HTR-8/SVneo (cell line): ENCODE measurements at regions not wholly inside any gene's neighbourhood (a gene's known extent, or its start where the extent isn't known, plus 50 kb on each side); places are given as distances from the start of the nearest gene placed in this dataset.
"Not testable (repeated sequence)": the region's sequence is repeated elsewhere in the genome, so short reads cannot be mapped to it uniquely, and the experiment has no call there.

Experiments
- DNase-seq: peaks from one replicate; pipeline ENCODE4 v3.0.0; 2011; ENCODE audit warnings: low spot score, mixed read lengths; ENCODE audit not compliant: insufficient read length
- FAIRE-seq: peaks from 2 replicates; lab custom pipeline; 2011; peaks lifted over from hg19 to GRCh38; lab: Jason Lieb, UNC

DNA sequence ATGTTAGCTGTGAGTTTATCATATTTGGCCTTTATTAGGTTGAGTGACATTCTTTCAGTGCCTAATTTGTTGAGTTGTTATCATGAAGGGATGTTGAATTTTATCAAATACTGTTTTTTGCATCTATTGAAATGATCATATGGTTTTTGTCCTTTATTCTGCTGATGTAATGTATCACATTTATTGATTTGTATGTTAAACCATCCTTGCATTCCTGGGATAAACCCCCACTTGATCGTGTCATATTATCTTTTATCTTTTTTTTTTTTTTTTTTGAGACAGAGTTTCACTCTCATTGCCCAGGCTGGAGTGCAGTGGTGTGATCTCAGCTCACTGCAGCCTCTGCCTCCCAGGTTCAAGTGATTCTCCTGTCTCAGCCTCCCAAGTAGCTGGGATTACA is 51.9 kb upstream of the MFGE8 start:
- not testable (repeated sequence) for FAIRE-seq

DNA sequence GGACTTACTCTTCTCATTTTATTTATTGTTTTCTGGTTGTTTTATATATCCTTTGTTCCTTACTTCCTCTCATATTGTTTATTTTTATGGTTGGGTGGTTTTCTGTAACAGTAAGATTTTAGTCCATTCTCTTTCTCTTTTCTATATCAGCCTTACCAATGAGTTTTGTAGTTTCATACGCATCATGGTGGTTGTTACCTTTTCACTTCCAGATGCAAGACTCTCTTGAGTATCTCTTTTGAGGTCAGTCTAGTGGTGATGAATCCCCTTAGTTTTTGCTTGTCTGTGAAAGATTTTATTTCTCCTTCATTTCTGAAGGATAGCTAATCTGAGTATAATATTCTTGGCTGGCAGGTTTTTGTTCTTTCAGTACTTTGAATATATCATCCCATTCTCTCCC is 57.1 kb upstream of the MFGE8 start:
- DNase-seq, result no peak
- no peak for FAIRE-seq

More for the DNA sequence above, 51.9 kb upstream of the MFGE8 start:
- not testable (repeated sequence) for DNase-seq

DNA sequence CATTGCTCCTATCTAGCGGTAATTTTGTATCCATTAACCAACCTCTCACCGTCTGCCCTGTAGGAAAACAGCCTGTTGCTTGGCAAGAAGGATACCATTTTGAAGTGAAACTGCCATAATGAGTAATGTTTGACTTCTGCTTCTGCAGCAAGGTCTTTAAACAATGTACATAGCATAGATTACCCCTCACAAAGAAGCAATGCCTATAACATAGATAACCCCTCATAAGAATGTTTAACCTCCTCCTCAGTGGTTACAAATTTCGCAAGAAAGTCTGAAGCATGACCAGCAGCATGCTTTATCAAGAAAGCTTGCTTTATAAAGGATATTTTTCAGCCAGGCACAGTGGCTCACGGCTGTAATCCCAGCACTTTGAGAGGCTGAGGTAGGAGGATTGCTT is 61.2 kb upstream of the MFGE8 start:
- DNase-seq (no peak), FAIRE-seq (no peak)

DNA sequence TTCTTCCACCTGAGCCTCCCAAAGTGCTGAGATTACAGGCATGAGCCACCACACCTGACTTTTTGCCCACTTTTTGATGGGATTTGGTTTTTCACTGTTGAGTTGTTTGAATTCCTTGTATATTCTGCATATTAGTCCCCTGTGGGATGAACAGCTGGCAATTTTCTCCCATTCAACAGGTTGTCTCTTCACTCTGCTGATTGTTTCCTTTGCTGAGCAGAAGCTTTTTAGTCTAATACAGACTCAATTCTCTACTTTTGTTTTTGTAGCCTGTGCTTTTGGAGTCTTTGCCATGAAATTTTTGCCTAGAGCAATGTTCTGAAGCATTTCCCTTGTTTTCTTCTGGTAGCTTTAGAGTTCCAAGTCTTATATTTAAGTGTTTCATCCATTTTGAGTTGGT is 62.7 kb upstream of the MFGE8 start:
- FAIRE-seq (no peak), DNase-seq (no peak)

DNA sequence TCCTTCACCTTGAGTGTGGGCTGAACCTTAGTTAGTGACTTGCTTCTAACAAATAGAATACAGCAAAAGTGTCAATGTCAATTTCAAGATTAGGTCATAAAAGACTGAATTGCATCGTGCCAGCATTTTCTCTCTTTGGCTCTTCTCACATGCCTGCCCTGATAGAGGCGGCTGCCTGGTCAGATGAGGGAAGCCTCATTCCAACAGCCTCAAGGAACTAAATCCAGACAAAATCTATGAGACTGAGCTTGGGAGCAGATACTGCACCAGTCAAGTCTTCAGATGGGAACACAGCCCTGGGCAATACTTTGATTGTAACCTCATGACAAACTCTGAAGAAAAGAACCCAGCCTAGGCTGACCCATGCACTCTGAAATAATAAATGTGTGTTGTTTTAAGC is 63.5 kb upstream of the MFGE8 start:
- DNase-seq (no peak), FAIRE-seq (no peak)

DNA sequence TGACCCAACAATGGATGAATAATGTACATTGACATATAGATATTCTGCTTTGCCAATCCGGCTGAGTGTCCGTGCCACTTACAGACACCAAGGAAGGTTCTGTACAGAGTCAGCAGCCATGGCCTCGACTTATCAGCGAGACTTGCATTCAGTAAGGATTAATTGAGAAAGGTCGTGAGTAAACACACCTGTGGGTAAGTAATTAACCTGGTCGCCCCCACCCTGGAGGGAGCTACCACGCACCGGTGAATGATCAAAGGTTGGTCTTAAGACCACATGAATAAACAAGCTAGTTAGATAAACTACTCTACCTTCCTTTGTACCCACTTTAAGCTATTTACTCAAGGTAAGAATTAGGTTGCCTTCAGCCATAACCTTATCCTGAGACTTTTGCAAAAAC is 66.5 kb upstream of the MFGE8 start:
- DNase-seq (no peak), FAIRE-seq (no peak)

DNA sequence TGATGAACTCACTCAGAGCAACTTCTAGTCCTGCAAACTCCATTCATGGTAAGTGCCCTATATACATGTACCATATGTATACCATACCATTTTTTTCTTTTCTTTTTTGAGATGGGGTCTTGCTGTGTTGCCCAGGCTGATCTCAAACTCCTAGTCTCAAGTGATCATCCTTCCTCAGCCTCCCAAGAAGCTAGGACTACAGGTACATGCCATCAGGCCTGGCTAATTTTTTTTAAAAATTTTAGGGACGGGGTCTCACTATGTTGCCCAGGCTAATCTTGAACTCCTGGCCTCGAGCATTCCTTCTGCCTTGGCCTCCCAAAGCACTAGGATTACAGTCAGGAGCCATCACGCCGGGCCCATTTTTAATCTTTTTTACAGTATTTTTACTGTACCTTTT is 67.3 kb upstream of the MFGE8 start:
- FAIRE-seq (no peak), DNase-seq (no peak)

DNA sequence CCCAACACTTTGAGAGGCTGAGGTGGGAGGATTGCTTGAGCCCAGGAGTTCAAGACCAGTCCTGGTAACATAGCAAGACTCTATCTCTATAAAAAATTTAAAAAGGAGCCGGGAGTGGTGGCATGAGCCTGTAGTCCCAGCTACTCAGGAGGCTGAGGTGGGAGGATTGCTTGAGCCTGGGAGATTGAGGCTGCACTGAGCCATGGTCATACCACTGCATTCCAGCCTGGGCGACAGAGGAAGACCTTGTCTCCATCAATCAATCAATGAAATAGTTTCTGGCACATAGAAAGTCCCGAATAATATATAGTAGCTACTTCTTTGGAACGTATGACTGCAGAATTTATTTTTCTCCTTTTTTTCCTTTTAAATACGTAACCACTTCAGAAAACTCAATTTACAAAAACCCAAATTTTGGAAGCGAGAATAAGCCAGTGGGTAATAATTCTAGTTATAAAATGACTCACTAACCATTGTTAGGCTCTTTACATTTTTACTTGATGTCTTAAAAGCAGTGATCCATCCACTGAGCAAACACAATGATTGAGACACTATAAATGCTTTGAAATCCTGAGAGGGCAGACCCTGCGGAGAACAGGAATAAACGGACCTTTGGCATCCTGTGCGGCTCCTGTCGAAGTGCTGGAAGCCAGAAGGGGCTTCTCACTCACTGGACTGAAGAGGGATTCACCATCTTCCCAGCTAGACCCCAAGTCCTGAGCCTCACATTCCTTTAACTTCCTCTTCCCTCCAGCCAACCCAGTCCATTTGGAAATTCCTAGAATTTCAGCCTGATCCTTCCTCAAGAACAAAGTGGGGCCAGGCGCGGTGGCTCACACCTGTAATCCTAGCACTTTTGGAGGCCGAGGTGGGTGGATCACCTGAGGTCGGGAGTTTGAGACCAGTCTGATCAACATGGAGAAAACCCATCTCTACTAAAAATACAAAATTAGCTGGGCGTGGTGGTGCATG is 68.4 kb upstream of the MFGE8 start:
- FAIRE-seq (no peak), DNase-seq (no peak)

DNA sequence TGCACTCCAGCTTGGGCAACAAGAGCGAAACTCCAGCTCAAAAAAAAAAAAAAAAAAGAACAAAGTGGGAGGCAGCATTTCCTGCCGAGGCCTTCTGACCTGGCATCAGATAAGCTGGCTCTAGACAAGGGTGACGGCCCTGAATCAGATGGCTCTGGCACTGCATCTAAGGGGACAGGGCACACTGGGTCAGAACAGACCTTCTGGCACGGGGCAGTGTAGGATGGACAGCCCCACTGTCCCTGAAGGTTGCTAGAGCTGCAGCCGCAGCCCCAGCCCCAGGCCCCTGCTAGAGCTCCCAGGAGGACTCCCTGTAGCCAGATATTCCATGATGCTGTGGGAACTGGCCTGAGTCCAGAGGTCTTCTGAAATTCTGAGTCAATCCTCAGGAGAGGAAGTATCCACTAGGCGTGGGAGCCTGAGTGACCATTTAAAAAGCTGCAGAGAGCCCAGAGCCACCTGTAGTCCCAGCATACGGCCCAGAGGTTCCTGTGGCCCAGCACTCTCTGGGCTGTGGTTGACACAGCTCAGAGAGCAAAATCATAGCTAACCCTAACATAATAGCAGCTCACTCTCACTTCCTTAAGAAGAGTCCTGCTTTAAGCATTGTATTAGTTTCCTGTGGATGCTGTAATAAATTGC is 69.2 kb upstream of the MFGE8 start:
- DNase-seq (no peak), FAIRE-seq (no peak)

DNA sequence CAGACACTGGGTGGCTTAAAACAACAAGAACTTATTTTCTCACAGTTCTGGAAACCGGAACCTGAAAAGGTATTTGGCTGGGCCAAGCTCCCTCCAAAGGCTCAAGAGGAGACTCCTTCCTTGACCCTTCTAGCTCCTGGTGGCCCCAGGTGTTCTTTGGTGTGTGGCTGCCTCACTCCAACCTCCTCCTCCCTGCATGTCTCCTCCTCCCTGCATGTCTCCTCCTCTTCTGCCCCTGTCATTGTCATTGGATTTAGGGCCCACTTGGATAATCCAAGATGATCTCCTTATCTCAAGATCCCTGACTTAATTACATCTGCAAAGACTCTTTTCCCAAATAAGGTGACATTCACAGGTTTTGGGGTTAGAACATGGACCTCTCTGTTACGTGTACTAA is 69.8 kb upstream of the MFGE8 start:
- DNase-seq (no peak), FAIRE-seq (no peak)

DNA sequence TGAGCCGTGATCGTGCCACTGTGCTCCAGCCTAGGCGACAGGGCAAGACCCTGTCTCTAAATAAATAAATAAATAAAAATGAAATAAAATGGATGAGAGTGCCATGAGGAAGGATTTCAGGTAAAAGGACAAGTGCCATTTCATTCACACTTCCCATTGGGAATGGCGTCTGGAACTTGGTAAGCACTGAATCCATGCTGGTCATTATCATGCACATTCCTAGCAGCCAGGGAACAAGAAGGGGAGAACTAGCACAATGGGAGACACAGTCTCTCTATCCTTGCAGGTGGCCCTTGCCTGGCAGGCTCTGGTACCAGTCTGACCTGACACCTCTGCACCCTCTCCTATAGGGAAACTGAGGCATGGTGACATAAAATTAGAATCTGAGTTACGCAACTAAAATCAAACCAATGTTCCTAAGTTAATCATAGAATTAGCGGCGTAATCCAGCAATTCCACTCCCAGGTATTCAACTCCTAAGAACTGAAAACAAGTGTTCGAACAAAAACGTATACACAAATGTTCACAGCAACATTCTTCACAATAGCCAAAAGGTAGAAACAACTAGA is 70.8 kb upstream of the MFGE8 start:
- DNase-seq, result no peak
- no peak for FAIRE-seq

DNA sequence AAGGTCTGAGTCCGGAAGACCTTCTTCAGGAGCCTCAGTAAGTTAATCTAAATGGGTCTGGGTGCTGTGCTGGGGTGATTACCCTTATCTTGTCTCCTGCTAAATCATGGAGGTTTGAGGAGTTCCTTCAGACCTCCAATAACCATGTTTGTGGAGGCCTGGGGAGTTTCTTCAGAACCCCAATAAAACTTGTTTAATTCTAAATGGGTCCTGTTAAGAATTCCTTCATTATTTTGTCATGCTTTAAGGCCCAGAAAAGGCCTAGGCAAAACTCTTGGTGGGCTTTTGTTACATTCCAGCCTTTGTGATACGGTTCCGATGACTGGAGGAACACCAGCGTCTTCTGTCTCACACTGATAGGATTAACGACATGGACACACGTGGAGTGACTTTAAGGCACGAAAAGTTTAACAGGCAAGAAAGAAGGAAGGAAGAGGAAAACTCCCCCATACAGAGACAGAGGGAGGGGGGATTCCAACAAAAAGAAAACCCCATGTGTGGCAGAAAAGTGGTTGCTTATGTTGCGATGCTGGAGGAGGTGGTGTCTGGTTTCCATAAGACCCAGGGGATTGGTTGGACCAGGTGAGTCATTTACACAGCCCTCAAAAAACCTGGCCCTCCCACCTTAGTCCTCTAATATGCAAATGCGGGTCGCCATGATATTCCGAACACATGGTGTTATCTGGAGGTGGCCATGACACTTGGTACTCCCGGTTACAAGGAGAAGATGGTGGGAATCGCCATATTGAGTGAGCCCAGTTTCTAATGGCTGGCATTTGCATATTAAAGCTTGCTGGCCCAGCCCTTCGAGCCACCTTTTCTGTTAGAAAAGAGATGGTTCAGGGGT is 72.6 kb upstream of the MFGE8 start:
- FAIRE-seq, result no peak
- no peak for DNase-seq

DNA sequence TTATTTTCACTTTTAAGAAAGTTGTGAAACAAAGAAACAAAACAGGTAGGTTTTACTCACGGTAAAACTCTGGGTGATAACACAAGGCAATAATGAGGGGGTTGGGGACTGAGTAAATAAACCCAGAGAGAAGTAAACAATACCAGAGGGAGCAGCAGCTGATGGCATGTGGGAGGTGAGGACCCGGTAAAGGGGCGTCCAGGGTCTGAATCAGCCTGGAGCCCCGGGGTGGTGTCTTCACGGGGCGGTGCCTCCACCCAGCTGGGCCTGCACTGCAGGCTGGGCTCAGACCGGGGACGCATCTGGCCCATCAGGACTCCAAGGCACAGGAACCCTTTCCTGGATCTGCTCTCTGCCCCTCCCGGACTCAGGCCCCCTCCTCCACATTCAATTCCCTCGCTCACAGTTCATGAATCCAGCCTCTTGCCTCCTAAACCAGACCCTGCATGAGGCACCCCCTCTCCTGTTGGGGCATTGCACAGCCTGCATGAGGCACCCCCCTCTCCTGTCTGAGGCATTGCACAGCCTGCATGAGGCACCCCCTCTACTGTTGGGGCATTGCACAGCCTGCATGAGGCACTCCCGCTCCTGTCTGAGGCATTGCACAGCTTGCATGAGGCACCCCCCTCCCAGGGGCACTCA is 73.9 kb upstream of the MFGE8 start:
- no peak for FAIRE-seq
- DNase-seq, result no peak

DNA sequence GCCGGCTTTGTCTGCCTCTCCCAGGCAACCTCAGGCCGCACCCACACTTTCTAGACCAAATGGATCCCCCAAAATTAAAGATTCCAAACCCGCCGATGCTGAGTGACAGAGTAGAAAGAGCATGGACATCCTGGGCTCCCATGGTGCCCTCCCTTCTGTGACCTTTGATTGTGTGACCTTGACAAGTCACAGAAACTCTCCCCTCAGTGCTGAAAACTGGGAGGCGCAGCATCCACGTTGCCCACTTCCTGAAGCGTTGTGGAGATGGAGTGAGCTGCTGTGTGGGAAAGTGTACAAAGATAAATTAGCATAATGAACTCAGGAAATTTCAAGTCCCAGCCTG is 74.4 kb upstream of the MFGE8 start:
- no peak for FAIRE-seq
- DNase-seq, result no peak

DNA sequence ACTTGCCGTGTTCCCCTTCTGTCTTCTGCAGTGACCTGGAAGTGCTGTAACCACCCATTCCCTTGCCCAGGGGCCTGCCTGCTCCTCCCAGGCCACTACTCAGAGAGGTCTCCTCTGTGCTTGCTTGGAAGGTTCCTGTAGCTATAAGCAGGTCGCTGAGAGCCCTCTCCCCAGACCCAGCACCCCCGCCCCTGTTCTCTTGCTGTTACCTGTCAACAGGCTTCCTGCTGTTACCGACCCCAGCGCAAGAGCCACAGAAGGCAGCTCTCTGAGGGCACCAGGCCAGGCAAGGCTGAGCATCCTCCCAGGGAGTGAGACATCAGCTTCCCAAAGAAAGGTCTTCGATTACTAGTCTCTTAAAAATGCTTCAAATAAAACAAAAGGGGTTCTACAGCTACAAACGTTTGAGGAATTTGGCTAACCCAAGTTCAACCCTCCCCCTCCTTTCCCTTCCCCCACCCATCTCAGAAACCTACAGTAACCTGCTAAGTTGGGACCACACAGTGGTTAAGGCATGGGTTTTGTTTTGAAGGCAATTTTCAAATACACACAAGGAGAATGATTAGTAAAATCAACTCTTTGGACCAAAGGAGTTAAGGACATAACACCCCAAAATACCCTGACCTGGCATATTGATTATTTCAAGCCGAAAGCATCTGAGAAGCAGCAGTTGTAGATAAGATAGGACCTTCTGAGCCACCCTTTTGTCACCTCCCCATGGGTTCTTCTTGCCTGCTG is 74.9 kb upstream of the MFGE8 start:
- FAIRE-seq (no peak), DNase-seq (no peak)

DNA sequence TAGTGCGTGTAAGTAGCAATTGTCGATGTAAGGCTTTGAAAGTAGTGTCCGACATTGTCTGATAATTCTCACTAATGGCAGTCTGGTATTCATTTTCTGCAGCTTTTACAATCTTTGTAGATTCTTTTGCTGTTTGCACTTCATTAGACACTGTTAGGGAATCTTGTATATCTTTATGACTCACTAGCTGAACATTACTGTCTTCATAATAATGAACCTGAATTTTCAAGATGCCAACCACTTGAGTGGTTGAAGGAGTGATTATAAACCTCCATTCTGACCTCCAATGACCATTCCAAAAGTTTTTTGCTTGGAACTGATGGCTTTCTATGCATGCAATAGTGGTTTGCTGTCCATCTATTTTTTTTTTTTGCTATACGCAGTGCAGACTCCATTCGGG is 76.4 kb upstream of the MFGE8 start:
- peak; percentile 16 for FAIRE-seq
- DNase-seq, result no peak

DNA sequence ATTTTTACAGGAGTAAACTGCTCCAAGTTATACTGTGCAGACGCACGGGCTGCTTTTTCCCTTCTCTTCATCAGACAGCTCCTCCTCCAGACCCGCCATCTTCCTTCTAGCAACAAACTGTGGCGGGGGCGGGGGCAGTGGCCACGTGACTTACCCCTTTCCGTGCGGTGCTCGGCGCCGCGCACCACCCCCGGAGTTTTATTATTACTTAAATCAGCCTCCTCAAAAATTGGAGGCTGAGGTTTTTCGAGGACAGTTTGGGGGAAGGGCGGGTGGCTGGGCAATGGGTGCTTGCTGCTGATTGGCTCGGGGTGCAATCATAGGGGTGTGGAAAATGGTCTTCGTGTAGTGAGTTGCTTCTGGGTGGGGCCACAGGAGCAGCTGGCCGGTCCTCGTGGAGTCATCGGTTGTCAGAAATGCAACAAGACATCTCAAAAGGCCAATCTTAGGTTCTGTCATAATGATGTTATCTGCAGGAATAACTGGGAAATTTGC is 77.1 kb upstream of the MFGE8 start:
- DNase-seq, result no peak
- FAIRE-seq, result no peak

DNA sequence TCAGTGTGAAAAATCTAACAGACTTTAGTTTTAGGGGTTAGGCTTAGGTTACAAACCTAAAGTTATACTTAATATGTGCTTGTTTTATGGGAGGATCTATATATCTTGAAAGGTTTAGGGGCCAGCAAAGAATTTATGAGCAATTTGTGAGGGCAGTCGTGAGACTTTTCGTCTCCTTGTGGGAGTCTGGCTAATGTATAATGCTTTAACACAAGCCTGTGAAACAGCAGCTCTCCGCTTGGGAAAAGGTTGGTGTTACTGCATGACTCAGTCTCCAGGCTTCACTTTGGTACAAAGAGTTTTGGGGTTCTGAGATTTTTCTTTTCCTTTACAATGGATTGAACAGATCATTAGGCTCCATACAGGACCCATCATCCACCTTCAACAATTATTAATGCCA is 79.0 kb upstream of the MFGE8 start:
- DNase-seq (no peak), FAIRE-seq (no peak)

DNA sequence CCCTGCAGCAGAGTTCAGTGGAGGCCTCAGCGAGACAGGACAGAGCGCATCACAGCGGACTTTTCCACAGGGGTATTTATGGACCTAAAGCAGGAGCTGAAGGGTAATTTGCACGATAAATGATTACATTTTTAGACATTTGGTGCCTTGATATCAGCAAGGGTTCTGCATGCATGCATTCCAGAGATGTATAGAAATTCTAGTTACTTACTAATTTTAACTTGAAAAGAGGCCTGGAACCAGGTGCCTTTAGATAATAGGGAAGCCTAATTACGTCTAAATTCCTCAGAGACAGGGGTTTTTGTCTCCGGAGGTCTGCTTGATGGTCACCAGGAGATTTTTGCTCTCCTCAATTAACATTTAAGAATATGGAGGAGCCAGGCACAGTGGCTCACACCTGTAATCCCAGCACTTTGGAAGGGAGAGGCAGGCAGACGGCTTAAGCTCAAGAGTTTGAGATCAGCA is 79.8 kb upstream of the MFGE8 start:
- no peak for DNase-seq
- FAIRE-seq, result no peak
